NCI-H128 (cell line): ENCODE measurements at regions not wholly inside any gene's neighbourhood (a gene's known extent, or its start where the extent isn't known, plus 50 kb on each side); places are given as distances from the start of the nearest gene placed in this dataset.
A peak's percentile ranks its signal among the peaks of the same experiment; 100 is the strongest.
"Not testable (repeated sequence)": the region's sequence is repeated elsewhere in the genome, so short reads cannot be mapped to it uniquely, and the experiment has no call there.

ENCODE experiments used
- DNase-seq: peaks from one replicate; lab custom pipeline; 2025; ENCODE audit not compliant: unreplicated experiment; lab: John Stamatoyannopoulos, UW

GRCh38 chr3:166118049-166118448 lies 280.8 kb upstream of the BCHE start:
- DNase-seq: no peak

- DNase-seq: no peak
These were observed 277.2 kb upstream of the BCHE start for GRCh38 chr3:166114448-166114847.

GRCh38 chr3:166111562-166111961 lies 274.3 kb upstream of the BCHE start:
- no peak for DNase-seq

- DNase-seq: no peak
These were observed 272.9 kb upstream of the BCHE start for GRCh38 chr3:166110102-166110501.

GRCh38 chr3:166104938-166105337 lies 267.7 kb upstream of the BCHE start:
- no peak for DNase-seq

- DNase-seq: no peak
These were observed 263.5 kb upstream of the BCHE start for GRCh38 chr3:166100730-166101129.

GRCh38 chr3:166089575-166089974 lies 252.4 kb upstream of the BCHE start:
- DNase-seq: no peak

GRCh38 chr3:166085164-166085856 lies 248.1 kb upstream of the BCHE start:
- no peak for DNase-seq

- no peak for DNase-seq
These were observed 242.9 kb upstream of the BCHE start for GRCh38 chr3:166080096-166080495.

- DNase-seq: no peak
These were observed 234.6 kb upstream of the BCHE start for GRCh38 chr3:166071831-166072230.

GRCh38 chr3:166064476-166064875 lies 227.3 kb upstream of the BCHE start:
- no peak for DNase-seq

GRCh38 chr3:166060789-166061479 lies 223.7 kb upstream of the BCHE start:
- no peak for DNase-seq

- no peak for DNase-seq
These were observed 215.2 kb upstream of the BCHE start for GRCh38 chr3:166052440-166052839.

- no peak for DNase-seq
These were observed 192.3 kb upstream of the BCHE start for GRCh38 chr3:166029507-166029906.

- peak; percentile 55 for DNase-seq
These were observed 176.0 kb upstream of the BCHE start for GRCh38 chr3:166013073-166013679.

GRCh38 chr3:166011771-166012170 lies 174.5 kb upstream of the BCHE start:
- DNase-seq: no peak

GRCh38 chr3:166005126-166005525 lies 167.9 kb upstream of the BCHE start:
- DNase-seq: no peak

- DNase-seq: no peak
These were observed 157.1 kb upstream of the BCHE start for GRCh38 chr3:165994293-165994692.

- no peak for DNase-seq
These were observed 147.4 kb upstream of the BCHE start for GRCh38 chr3:165984589-165984988.

GRCh38 chr3:165983284-165983683 lies 146.1 kb upstream of the BCHE start:
- DNase-seq: no peak

GRCh38 chr3:165981318-165981717 lies 144.1 kb upstream of the BCHE start:
- no peak for DNase-seq

- not testable (repeated sequence) for DNase-seq
These were observed 123.6 kb upstream of the BCHE start for GRCh38 chr3:165960825-165961224.
